NOMO-1 treated with DMSO at 0.1 percent for 48 hours (cell line): ENCODE measurements at regions not wholly inside any gene's neighbourhood (a gene's known extent, or its start where the extent isn't known, plus 50 kb on each side); places are given as distances from the start of the nearest gene placed in this dataset.

Source experiments
- DNase-seq: peaks from one replicate; lab custom pipeline; 2025; ENCODE audit not compliant: unreplicated experiment; lab: John Stamatoyannopoulos, UW

- no peak for DNase-seq
Measured at GRCh38 chr10:24008164-24009091, 200.5 kb upstream of the KIAA1217 start.

DNA sequence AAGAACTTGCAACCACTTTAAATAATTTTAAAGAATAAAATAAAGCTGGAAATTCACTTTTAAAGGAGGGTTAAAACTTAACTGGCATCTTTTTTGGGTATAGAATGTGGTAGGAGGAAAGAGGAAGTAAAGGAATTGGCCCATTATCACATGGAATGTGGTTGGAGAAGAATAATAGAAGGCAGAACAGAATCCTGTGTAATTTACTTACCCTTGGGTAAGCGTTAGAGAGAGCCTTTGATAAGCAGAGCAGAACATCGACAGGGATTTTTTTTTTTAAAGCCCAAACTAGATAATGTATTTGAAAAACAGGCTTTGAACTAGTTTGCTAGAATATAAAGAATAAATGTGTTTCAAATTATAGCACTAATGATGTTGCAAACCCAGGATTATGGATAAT lies 199.8 kb upstream of the KIAA1217 start:
- no peak for DNase-seq

DNA sequence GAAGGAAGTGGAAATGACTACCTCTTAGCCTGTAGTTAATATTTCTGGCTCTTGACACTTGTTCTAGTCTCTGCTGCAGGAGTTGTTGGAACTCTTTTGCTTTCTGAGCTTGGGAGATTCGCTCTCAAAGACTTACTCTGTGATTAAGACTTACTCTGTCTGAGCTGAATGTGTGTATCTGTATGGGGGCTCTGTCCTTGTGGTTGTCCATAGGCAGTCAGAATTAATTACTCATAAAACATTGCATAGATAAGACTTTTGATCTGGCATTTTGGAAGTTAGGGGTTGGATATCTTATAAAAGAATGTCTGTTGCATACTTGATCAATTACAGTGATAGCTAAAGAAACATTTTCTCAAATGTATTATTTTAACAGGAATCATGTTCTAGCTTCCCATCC lies 199.2 kb upstream of the KIAA1217 start:
- no peak for DNase-seq

GRCh38 chr10:24010436-24010970 lies 198.4 kb upstream of the KIAA1217 start:
- DNase-seq, result no peak

DNA sequence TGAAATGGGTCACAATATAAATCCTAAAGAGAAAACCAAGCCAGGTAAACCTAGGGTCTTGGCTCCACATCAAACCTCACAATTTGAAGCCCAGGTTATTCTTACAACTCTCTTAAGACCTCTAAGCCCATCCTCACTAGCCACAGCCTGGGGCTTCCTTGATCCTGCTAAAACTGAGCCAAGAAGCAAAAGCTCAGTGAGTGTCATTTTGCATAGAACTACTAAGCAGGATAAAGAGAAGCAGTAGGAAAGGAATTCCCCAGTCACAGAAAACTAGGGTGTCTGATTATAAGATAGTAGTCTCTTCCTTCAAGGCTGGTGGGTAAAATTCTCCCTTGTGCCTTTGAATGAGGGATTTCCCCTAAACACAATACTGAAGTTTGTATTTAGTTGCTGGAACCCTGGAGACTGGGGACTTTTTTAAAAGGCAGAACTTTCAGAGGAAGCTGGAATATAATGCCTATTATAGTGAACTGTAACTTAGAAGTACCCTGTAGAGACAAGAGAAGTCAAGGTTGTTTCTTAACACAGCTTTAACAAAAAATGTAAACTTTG lies 196.6 kb upstream of the KIAA1217 start:
- no peak for DNase-seq

DNA sequence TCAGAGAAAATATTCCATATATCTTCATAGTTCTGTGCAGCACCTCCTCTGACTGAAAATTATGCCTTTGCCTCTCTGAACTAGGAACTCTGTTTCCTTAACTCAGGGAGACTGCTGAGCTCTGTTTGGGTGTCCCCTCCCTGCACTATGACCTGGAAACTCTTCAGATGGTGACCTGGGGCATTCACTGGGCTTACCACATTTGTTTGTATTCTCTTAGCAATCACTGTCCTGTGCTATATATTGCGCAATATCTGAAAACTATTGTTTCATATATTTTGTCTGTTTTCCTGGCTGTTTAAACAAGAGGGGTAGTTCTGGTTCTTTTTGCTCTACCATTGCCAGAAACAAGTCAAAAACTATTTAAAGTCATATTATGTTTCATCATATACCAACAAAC lies 181.8 kb upstream of the KIAA1217 start:
- no peak for DNase-seq

DNA sequence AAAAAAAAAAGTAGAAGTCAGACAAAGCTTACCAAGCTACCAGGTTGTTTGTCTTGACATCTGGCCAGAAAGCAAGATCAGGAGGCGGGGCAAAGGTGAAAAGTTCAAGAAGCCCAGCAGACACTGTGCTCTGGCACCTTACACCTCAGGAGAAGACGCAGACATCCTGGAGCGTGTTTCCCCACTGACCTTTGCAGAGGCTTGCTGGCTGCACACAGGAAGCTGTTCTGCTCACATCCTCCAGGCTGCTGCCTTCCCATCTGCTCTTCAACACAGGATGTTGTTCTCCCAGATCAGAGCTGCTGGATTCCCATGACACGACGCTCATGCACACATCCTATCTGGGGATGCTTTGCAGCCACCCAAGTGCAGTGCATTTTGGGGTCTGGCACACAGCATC lies 174.4 kb upstream of the KIAA1217 start:
- no peak for DNase-seq

GRCh38 chr10:24035761-24036160 lies 173.2 kb upstream of the KIAA1217 start:
- DNase-seq, result no peak

DNA sequence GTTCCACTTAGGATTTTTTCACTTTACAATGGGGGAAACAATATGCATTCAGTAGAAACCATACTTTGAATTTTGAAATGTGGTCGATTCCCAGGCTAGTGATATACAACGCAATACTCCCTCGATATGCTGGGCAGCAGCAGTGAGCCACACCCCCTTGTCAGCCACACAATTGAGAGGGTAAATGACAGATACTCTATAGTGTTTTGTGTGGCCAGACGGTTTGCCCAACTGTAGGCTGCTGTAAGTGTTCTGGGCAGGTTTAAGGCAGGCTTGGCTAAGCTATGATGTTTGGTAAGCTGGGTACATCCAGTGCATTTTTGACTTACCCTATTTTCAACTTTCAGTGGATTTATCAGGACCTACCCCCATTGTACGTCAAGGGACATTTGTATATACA lies 169.6 kb upstream of the KIAA1217 start:
- no peak for DNase-seq

- DNase-seq, result no peak
Measured at GRCh38 chr10:24039897-24040296, 169.0 kb upstream of the KIAA1217 start.

DNA sequence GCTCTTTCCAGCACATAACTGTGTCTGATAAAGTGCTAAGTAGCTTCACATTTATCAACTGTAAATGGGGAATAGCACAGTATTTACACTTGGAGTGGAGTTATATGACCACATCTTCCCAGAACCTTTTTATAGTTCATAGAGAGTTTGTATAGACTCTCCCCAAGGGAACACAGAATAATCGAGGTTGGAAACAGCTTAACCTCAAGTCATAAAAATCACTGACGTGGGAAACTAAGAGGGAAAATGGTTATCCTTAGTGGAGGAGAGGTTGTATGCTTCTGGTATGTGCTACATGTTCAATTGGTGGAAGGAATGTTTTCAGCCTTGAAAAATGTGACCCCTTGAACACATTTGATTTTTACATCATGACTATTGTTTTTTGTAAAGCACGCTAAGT lies 167.9 kb upstream of the KIAA1217 start:
- no peak for DNase-seq

- no peak for DNase-seq
Measured at GRCh38 chr10:24041834-24042233, 167.1 kb upstream of the KIAA1217 start.

DNA sequence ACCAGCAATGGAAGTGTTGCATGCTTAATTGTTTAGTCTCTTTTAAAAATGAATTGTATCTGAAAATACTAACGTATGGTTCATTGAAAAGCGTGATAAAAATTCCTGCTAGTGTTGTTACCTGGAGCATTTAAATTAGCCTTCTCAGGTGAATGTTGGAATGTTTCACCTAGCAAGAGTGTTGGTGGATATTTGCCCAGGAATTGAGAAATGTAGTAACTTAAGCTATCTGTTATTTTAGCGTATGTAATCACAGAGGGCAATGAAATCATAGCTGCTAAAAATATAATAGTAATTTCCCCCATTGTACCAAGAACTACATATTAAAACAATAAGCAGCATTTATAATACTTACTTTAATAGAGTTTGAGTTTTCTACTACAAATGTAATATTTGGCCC lies 166.1 kb upstream of the KIAA1217 start:
- DNase-seq, result no peak

GRCh38 chr10:24046060-24046459 lies 162.9 kb upstream of the KIAA1217 start:
- no peak for DNase-seq

DNA sequence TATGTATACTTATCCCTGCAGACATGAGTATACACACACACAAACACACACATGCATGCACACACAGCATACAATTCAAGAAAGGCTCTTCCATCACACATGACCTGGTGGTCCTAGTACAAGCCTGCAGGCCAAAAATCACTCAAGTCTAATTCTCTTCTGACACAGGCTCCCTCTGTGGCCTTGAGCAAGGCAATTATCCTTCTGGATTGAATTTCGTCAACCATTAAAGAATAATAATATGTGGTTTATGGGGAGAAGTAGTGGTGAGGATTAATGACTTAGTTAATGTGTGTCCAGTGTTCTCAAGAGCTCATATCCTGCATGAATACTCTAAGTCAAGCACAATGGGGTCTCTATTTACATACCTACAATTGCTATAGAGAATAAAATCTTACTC lies 161.8 kb upstream of the KIAA1217 start:
- DNase-seq, result no peak

- DNase-seq, result no peak
Measured at GRCh38 chr10:24054421-24054820, 154.5 kb upstream of the KIAA1217 start.

- no peak for DNase-seq
Measured at GRCh38 chr10:24080207-24080606, 128.7 kb upstream of the KIAA1217 start.

GRCh38 chr10:24086296-24087086 lies 122.4 kb upstream of the KIAA1217 start:
- no peak for DNase-seq

- no peak for DNase-seq
Measured at GRCh38 chr10:24091256-24091655, 117.7 kb upstream of the KIAA1217 start.

DNA sequence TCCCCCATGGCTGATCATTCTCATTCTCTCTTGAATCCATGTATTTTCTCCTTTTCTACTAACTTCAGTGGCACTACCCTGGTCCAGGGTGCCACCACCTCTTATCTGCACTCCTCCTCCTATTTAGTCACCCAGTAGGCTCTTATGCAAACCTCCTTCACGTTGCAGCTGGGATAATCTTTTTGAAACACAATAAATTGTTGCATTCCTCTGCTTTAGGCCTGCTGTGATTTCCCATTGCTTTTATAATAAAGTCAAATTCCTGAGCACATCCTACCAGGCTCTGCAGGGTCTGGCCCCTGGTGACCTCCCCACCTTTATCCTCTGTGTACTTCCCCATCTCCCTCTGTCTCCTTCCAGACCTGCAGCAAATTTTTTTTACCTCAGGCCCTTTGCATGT lies 112.7 kb upstream of the KIAA1217 start:
- no peak for DNase-seq

- no peak for DNase-seq
Measured at GRCh38 chr10:24097751-24098207, 111.2 kb upstream of the KIAA1217 start.
